ENCODE measurements at regions not wholly inside any gene's neighbourhood (a gene's known extent, or its start where the extent isn't known, plus 50 kb on each side); places are given as distances from the start of the nearest gene placed in this dataset.
"Not testable (repeated sequence)": the region's sequence is repeated elsewhere in the genome, so short reads cannot be mapped to it uniquely, and the experiment has no call there.

DNA sequence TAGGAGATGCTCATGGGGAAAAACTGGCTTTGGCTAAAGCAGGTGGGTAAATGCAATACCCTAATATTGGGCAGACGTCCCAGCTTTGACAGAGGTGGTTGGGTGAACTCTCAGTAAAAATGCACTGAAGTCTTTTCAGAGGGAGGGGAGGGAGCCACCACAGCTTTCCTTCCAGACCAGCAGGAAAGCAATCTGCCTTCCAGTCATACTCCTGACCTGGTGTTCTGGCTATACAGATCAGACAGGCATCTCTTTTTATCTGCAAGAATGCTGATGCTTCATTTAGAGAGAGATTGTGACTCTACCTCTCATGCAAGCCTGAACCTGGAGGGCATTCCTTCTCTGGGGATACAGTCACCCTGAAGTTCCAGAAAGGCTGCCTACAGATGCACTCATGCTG lies 52.6 kb upstream of the ICA1 start:
- in situ Hi-C loops (cut with HindIII; ENCODE audit: low pct_unique_long_range_greater_than_20kb, low sequenced_read_pairs): no loop called here

GRCh38 chr7:8319115-8319514 lies 57.1 kb upstream of the ICA1 start:
- in situ Hi-C loops (cut with HindIII; ENCODE audit: low pct_unique_long_range_greater_than_20kb, low sequenced_read_pairs): no loop called here
- no peak for DNase-seq (ENCODE audit: low read depth, low spot score)

More for the DNA sequence above, 52.6 kb upstream of the ICA1 start:
- DNase-seq (ENCODE audit: low read depth, low spot score): no peak

DNA sequence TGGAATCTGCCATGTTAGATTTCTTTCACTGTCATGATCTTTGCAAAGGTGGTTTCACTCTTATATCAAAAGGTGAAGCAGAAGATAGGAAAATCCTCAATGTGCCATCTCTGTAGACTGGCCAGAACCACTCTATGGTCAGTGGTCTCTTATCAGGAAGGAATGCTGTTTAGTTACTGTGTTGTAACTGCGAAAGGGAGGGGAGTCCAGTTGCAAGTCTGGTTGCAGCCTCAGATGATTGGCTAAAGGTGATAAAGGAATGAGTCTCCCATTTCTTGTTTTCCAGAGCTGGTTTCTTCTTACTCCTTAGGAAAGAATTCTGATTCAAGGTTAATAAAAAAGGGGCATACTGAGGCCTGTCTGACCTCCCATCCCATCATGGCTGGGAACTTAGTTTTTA lies 58.2 kb upstream of the ICA1 start:
- in situ Hi-C loops (cut with HindIII; ENCODE audit: low pct_unique_long_range_greater_than_20kb, low sequenced_read_pairs): no loop called here
- no peak for DNase-seq (ENCODE audit: low read depth, low spot score)

- no peak for DNase-seq (ENCODE audit: low read depth, low spot score)
- in situ Hi-C loops (cut with HindIII; ENCODE audit: low pct_unique_long_range_greater_than_20kb, low sequenced_read_pairs): no loop called here
Observed at GRCh38 chr7:8321312-8321711, 59.3 kb upstream of the ICA1 start.

GRCh38 chr7:8322667-8323066 lies 60.7 kb upstream of the ICA1 start:
- in situ Hi-C loops (cut with HindIII; ENCODE audit: low pct_unique_long_range_greater_than_20kb, low sequenced_read_pairs): no loop called here
- no peak for DNase-seq (ENCODE audit: low read depth, low spot score)

DNA sequence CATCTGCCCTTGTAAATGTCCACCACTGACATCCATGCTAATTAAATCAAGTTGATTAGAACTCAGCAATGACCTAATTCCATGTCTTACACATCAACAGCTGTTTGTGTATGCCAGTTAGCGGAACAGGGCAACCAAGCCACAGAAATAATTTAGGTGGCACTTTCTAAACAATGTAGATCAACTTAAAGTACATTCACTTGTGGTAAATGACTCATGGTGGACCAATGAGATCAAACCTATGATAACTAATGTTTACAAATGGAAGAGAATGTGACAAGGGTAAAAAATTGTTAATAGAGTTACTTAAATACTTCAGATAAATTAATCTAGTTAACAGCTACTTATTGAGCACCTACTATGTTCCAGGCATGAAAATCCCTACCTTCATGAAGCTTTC lies 63.1 kb upstream of the ICA1 start:
- no peak for DNase-seq (ENCODE audit: low read depth, low spot score)
- in situ Hi-C loops (cut with HindIII; ENCODE audit: low pct_unique_long_range_greater_than_20kb, low sequenced_read_pairs): no loop called here

GRCh38 chr7:8327199-8327598 lies 65.2 kb upstream of the ICA1 start:
- no peak for DNase-seq (ENCODE audit: low read depth, low spot score)
- in situ Hi-C loops (cut with HindIII; ENCODE audit: low pct_unique_long_range_greater_than_20kb, low sequenced_read_pairs): no loop called here

- DNase-seq (ENCODE audit: low read depth, low spot score): no peak
- in situ Hi-C loops (cut with HindIII; ENCODE audit: low pct_unique_long_range_greater_than_20kb, low sequenced_read_pairs): no loop called here
Observed at GRCh38 chr7:8338206-8338605, 76.2 kb upstream of the ICA1 start.

GRCh38 chr7:8343556-8343955 lies 81.6 kb upstream of the ICA1 start:
- in situ Hi-C loops (cut with HindIII; ENCODE audit: low pct_unique_long_range_greater_than_20kb, low sequenced_read_pairs): no loop called here
- DNase-seq (ENCODE audit: low read depth, low spot score): no peak

GRCh38 chr7:8347395-8347794 lies 85.4 kb upstream of the ICA1 start:
- DNase-seq (ENCODE audit: low read depth, low spot score); in situ Hi-C loops (cut with HindIII; ENCODE audit: low pct_unique_long_range_greater_than_20kb, low sequenced_read_pairs): not testable (repeated sequence)

DNA sequence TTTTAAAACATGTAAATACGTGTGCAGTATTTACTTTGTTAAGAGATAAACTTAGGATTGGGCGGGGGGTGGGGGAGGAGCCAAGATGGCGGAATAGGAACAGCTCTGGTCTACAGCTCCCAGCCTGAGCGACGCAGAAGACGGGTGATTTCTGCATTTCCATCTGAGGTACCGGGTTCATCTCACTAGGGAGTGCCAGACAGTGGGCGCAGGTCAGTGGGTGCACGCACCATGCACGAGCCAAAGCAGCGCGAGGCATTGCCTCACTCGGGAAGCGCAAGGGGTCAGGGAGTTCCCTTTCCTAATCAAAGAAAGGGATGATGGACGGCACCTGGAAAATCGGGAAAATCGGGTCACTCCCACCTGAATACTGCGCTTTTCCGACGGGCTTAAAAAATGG lies 81.8 kb upstream of the NXPH1 start:
- in situ Hi-C loops (cut with HindIII; ENCODE audit: low pct_unique_long_range_greater_than_20kb, low sequenced_read_pairs); DNase-seq (ENCODE audit: low read depth, low spot score): not testable (repeated sequence)

DNA sequence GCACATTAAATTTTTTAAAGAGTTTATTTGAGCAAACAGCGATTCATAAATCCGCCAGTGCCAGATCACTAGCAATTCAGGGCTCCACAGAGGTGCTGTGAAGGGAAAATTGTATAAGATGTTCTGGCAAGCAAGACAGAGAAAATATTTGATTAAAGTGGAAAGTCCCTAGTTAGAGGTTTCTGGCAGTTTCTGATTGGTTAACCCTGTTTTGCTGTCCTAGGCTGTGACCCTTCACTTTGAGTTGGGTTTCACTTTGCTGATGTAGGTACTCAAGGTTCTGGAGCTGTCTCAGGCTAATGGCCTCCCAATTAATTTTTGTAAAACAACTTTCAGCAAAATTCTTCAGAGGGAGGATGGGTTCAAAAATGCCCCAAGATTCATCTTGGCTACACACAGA lies 79.4 kb upstream of the NXPH1 start:
- no peak for DNase-seq (ENCODE audit: low read depth, low spot score)
- in situ Hi-C loops (cut with HindIII; ENCODE audit: low pct_unique_long_range_greater_than_20kb, low sequenced_read_pairs): no loop called here

DNA sequence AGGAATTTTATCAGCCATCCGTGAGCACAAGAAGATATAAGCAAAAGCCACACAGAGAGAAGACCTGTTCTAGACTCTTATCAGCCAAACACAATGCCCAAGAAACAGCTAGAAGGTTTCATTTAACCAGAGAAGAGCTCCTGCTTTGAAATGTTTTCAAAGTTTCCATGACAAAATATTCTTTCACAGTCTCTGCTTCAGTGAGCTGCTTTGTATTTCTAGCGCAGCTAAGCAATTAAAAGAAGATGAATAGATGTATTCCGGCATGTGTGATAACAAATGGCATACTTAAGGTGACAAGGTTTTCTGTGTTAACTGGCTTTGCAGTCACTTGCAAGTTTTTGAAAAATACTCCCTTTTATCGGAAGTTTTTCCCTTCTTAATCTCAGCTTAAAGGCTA lies 78.9 kb upstream of the NXPH1 start:
- in situ Hi-C loops (cut with HindIII; ENCODE audit: low pct_unique_long_range_greater_than_20kb, low sequenced_read_pairs): no loop called here
- DNase-seq (ENCODE audit: low read depth, low spot score): no peak

DNA sequence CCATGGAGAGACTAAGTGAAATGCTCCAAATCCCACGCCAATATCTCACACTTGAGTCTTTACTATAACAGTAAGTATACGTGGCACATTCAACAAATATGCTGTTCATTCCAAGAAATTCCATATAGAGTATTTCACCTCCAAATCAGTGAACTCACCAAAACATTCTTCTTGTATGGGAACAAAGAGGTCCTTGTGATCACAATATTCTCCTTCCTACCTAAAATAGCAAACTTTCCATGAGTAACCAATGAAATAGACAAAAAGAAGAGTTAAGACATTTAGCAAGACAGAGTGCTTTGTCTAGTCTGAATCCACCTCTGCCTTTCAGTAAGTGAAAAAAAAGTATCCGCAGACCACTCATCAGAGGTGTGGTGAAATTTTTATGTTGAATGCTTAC lies 77.3 kb upstream of the NXPH1 start:
- peak; percentile 50 for DNase-seq (ENCODE audit: low read depth, low spot score)
- in situ Hi-C loops (cut with HindIII; ENCODE audit: low pct_unique_long_range_greater_than_20kb, low sequenced_read_pairs): no loop called here

- in situ Hi-C loops (cut with HindIII; ENCODE audit: low pct_unique_long_range_greater_than_20kb, low sequenced_read_pairs): no loop called here
- DNase-seq (ENCODE audit: low read depth, low spot score): no peak
Observed at GRCh38 chr7:8357536-8357935, 75.9 kb upstream of the NXPH1 start.

GRCh38 chr7:8360564-8361153 lies 72.8 kb upstream of the NXPH1 start:
- in situ Hi-C loops (cut with HindIII; ENCODE audit: low pct_unique_long_range_greater_than_20kb, low sequenced_read_pairs): no loop called here

GRCh38 chr7:8362723-8363369 lies 70.6 kb upstream of the NXPH1 start:
- no peak for DNase-seq (ENCODE audit: low read depth, low spot score)
- in situ Hi-C loops (cut with HindIII; ENCODE audit: low pct_unique_long_range_greater_than_20kb, low sequenced_read_pairs): no loop called here

More at GRCh38 chr7:8360564-8361153, 72.8 kb upstream of the NXPH1 start:
- DNase-seq (ENCODE audit: low read depth, low spot score): no peak

DNA sequence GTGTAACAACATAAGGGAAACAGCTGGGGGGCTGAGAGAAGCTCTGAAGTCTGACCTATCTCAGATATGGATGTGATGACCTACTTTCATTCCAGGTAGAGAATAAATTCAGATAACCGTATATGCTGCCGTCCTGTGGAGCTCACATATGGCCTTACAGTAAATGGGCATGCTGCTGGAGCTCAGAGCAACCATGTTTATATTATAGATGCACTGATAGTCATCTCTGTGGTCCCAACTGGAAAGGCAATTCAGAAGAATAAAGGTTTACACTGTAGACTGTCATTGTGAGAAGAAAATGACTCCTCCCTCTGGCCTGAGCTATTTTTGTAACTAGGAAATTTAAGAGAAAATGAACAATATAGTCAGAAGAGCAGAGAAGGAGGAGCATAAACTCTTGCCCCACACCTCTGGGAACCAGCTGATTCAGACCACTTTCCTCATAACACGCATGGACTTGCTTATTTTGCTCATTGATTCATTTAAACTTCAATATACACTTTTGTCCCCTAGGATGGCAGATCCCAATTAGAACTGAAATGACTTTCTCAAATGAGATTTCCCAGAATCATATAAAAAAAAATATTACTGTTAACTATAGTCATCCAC lies 69.9 kb upstream of the NXPH1 start:
- no peak for DNase-seq (ENCODE audit: low read depth, low spot score)
- in situ Hi-C loops (cut with HindIII; ENCODE audit: low pct_unique_long_range_greater_than_20kb, low sequenced_read_pairs): no loop called here

DNA sequence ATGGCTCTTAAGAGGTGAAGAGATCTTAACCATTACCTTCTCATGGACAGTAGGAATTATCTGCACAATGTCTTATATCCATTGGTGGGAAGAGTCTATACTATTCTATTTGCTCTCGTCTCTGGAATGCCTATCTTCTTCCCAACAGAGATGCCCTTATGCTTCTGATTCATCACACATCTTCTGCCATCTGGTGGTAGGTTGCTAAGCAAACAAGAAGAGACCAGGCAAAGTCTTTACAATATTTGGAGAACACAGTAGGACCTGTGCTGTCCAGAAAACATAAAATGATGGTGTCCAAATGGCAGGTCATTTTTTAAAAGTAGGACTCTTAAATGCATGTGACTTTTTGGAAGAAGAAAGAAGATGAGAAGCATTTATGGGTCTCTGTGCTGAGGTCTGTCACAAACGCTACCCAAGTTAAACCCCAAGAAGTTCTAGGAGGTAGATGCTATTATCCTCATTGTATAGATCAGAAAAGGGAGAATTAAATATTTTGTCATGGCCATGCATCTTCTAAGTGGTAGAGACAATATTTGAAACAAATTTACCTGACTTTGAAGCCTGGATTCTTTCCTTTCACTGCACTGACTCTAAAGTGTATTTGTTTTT lies 67.8 kb upstream of the NXPH1 start:
- DNase-seq (ENCODE audit: low read depth, low spot score): peak; percentile 85
- in situ Hi-C loops (cut with HindIII; ENCODE audit: low pct_unique_long_range_greater_than_20kb, low sequenced_read_pairs): no loop called here
